HG03457 (cell line): ENCODE measurements at regions not wholly inside any gene's neighbourhood (a gene's known extent, or its start where the extent isn't known, plus 50 kb on each side); places are given as distances from the start of the nearest gene placed in this dataset.
A peak's percentile ranks its signal among the peaks of the same experiment; 100 is the strongest.

Experiments used
- ATAC-seq: cut with Tn5 transposase; IDR thresholded peaks from one replicate; pipeline ENCODE4 v1.9.1; 2021; ENCODE audit warnings: moderate number of reproducible peaks; ENCODE audit not compliant: unreplicated experiment

DNA sequence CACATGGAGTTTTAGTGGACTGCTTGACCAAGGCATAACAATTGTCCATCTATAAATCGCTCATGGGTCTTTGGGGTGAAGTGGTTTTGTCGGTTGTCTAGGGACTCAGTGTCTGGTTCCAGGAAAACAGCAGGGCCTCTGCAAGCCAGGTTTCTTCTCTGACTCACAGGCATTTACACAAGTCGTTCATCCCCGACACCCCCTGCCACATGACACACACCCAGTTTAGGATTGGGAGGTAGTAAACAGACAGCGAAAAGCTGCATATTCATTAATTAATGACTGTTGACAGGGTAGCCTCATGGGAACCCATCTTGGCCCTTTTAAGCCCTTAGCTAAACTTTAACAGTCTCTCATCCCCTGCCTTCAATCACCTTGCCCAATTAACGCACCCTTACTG is 194.8 kb upstream of the ACVR2A start:
- no peak for ATAC-seq

DNA sequence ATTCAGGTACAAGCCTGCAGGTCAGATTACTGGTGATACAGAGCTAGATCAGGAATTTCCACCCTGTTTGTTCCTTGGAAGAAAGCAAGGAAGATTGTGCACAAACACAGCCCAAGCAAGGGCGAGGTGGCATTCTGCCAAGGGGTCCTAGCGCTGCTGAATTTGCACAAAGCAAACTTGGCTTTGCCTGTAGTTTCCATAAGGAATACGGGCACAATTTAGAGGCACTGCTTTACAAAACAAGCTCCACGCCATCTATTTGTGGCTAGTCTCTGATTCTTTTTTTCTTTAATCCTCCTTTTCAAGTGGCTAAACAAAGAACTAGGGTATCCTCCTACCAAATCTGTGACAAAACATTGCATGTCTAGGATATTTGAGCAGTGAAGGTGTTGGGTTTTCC is 195.5 kb upstream of the ACVR2A start:
- no peak for ATAC-seq

DNA sequence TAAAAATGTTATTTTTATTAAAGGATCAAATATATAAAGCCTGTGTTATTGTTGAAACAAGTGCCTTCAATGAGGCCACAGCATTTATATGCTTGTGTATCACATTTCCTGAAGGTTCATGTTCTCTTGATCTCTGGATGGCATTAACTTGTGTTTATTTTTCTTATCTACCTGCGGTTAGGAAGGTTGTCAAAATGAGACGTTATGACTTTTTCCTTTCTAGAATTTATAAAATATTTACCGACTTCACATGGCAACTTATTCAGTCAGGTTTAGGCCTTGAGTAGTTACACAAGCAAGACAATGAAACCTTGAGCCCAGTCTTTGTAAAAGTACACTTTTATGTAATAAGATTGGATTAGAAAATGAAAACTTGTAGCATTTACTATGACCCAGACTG is 196.4 kb upstream of the ACVR2A start:
- ATAC-seq = no peak

DNA sequence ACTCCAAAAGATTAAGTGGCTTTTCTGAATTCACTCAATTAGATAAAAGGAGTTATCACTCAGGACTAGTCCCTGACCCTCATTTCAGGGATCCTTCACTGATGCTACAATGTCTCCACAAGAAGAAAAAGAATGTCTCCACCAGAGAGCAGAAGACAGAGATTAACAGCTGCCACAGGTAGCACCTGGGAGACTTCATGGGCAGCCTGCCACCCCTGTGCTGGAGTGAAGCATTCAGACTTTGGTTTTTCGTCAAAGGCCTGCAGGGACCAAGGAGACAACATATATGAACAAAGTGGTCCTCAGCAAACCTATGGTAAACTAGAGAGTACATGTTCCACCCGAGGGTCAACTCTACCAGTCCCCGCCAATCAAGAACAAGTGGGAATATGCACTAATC is 197.0 kb upstream of the ACVR2A start:
- no peak for ATAC-seq

GRCh38 chr2:147646818-147647468 is 197.9 kb upstream of the ACVR2A start:
- no peak for ATAC-seq

- ATAC-seq = no peak
These were observed 200.3 kb upstream of the ACVR2A start for GRCh38 chr2:147644491-147644890.

DNA sequence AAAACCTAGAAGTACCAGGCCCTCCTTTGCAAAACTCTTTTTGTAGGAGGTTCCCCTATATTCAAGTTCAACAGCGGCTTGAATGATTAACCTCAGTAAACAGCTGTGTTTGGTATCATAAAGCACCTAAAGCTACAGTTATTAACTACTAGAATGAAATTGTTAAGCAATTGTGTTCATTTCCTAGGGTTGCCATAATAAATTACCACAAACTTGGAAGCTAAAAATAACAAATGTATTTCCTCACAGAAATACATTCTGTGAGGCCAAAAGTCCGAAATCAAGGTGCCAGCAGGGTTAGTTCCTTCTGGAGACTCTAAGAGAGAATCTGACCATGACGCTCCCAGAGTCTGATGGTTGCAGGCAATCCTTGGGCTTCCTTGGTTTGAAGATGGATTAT is 202.1 kb upstream of the ACVR2A start:
- ATAC-seq = no peak

DNA sequence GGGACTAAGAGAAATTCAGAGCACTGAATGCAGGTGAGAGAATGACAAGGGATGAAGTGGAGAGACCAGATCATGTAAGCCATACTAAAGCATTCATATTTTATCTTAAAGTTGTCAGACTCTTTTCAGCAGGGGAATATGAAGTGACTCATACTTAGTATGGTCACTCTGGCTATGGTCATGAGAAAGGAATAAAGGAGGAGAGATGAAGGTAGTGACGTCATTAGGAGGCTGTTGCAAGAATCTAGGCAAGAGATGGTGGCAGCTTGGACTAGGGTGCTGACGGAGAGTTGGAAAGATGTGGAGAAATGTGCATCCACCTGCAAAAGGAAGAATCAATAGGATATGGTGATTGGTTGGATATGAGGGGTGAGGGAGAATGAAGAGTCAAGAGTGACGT is 203.2 kb upstream of the ACVR2A start:
- ATAC-seq = no peak

GRCh38 chr2:147639891-147640290 is 204.9 kb upstream of the ACVR2A start:
- peak; percentile 71 for ATAC-seq

DNA sequence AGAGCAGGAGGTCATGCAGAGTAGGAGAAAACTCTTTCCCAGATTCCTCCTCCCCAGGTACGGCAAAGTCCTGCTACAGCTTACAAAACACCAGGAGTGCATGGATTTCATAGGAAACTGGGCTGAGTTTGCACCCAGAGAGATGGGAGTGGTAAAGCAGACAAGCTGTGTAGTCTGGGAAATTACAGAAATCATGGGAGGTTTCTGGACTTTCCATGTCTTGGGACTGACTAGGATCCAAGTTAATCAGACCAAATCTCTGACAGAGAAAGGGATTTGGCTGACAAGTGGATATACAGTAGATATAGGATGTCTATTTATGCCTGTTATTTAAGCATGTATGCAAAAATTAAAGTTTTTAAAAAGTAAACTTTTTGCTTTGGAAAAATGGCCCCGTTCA is 205.4 kb upstream of the ACVR2A start:
- no peak for ATAC-seq

DNA sequence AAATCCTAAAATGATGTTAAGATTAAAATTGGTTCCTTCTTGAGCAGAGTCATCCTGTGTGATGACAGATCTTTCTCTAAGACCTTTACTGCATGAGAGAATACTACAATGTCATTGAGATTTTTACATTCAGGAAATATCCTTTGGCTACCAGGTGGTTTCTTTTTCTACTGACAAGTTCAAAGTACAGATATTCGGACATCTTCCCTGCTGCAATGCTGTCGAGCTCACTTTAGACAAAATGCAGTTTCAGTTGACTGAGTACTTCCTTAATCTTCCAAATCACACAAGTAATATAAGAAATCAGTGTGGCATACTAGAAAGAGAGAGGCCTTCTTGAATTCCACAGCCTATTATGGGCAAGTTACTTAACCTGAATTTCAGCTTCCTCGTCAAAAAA is 207.9 kb upstream of the ACVR2A start:
- ATAC-seq = no peak

DNA sequence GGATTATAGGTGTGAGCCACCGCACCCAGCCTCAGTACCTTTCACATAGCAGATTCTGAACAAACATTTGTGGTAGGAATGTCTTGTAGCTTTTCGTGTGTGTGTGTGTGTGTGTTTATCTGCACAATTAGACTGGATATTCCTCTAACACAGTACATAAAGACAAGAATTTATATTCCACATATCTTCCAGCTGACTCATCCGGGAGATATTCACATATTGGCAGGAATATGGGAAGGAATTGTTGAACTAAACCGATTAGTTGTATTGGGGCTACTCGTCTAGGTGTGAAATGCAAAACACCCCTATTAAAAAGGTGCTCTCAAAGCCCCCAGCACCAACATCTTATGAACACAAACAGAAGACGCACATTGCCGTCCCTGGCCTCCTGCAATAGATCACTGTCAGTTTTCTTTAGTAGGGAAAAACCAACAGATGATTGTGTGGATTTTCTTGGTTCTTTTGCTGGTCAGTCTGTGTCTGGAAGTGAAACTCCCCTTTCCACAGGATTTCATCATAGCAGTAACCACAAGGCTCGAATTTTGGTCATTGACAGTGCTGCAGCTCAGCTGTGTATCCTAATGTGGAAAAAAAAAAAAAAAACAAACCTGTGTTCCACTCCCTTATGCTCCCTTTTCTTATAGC is 208.5 kb upstream of the ACVR2A start:
- ATAC-seq = no peak

- ATAC-seq = no peak
These were observed 210.0 kb upstream of the ACVR2A start for GRCh38 chr2:147634826-147635225.

GRCh38 chr2:147632198-147632597 is 212.6 kb upstream of the ACVR2A start:
- ATAC-seq = no peak

- no peak for ATAC-seq
These were observed 213.5 kb upstream of the ACVR2A start for GRCh38 chr2:147631294-147631693.

GRCh38 chr2:147630585-147630984 is 214.2 kb upstream of the ACVR2A start:
- ATAC-seq = no peak

DNA sequence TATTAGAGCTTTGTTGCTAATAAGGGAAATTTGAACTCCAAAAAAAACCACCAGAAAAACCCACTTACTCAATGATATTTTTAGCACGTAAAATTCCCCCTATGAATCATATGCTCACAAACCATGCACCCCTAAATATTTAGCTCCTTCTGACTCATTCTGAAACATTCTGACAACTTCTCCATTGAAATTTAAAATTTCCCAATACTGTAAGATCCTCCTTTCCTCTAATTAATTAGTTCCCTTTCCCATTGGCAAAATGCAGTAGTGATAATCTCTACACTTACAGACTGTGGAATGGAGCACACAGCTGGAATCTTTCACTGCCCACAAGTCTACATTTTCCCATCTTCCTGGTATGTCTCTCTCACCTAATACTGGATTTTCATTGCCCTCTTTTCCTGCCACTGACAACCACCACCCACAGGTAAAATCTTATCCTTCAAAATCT is 215.8 kb upstream of the ACVR2A start:
- ATAC-seq = peak; percentile 60

- ATAC-seq = peak; percentile 91
These were observed 221.5 kb upstream of the ACVR2A start for GRCh38 chr2:147623328-147623727.

DNA sequence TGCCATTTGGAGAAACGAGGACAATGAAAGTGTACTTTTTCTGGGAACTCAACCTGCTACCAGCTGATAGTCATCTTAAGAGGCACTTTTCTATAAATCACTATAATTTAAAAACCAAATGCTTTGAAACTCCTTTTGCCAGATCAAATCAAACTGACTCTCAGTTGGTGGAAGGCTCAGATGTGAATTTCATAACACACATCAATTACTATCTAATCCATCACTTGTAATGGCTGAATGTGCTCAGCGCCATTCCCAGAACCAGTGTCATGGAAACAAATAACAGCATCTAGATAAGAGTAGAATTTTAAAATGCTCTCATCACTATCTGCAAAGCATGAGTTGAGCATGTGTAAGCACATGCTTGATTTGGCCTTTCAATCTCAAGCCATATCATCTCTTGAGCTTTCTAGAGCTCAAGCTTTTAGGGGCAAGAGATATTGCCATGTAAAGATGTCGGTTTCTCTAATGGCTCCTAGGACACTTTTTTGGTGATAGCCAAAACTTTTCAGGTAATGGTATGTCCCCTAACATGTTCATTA is 223.1 kb upstream of the ACVR2A start:
- no peak for ATAC-seq

- ATAC-seq = no peak
These were observed 225.0 kb upstream of the ACVR2A start for GRCh38 chr2:147619808-147620207.

GRCh38 chr2:147615726-147616125 is 229.1 kb upstream of the ACVR2A start:
- ATAC-seq = no peak

DNA sequence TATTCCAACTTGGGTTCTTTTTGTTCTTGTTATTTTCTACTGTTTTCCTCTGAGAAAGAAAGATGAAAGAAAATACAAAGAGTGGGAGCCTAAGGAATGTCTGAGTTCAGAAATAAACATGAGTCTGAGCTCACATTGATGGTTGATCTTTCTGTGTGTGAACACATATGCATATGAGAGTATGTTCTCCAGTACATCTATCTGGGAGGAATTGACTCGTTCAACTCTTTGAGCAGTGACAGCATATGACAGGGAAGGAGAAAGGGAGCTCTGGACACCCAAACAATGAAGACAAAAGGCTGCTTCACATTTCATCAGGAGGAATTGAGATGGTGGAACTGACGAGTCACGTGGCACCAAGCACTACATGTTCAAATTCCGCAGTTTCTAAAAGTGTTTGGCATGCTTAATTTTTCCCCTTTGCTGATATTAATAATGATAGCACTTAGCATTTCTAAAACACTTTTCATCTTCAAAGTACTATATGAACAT is 229.8 kb upstream of the ACVR2A start:
- no peak for ATAC-seq
